GM23248 (cell line): ENCODE measurements at regions not wholly inside any gene's neighbourhood (a gene's known extent, or its start where the extent isn't known, plus 50 kb on each side); places are given as distances from the start of the nearest gene placed in this dataset.

Experiments used
- DNase-seq: peaks from one replicate; pipeline ENCODE4 v3.0.0-alpha.2; 2015
- H2AFZ ChIP-seq: fragments of 200-600 bp; sonication (generic); 2 replicates; pipeline ENCODE4 v1.6.1; 2016; ENCODE audit warnings: antibody characterized with exemption
- H3F3A ChIP-seq: fragments of 200-600 bp; sonication (generic); 2 replicates; pipeline ENCODE4 v1.6.1; 2016; ENCODE audit warnings: mild to moderate bottlenecking, antibody characterized with exemption, mixed run types; ENCODE audit not compliant: insufficient read depth
- H3K27ac ChIP-seq: fragments of 200-600 bp; sonication (generic); 2 replicates; pipeline ENCODE4 v1.5.1; 2016; ENCODE audit warnings: mild to moderate bottlenecking
- H3K27me3 ChIP-seq: fragments of 200-600 bp; sonication (generic); replicated peaks from 2 replicates; pipeline ENCODE4 v1.6.1; 2016; ENCODE audit warnings: mild to moderate bottlenecking; ENCODE audit not compliant: insufficient read depth
- H3K36me3 ChIP-seq: fragments of 200-600 bp; sonication (generic); 2 replicates; pipeline ENCODE4 v1.6.1; 2016; ENCODE audit warnings: low read depth, mild to moderate bottlenecking
- H3K4me1 ChIP-seq: fragments of 200-600 bp; sonication (generic); 2 replicates; pipeline ENCODE4 v1.6.1; 2016; ENCODE audit warnings: mild to moderate bottlenecking; ENCODE audit not compliant: insufficient read depth
- H3K4me2 ChIP-seq: fragments of 200-600 bp; sonication (generic); one replicate; pipeline ENCODE4 v1.6.1; 2016; ENCODE audit warnings: mild to moderate bottlenecking; ENCODE audit not compliant: unreplicated experiment
- H3K4me3 ChIP-seq: fragments of 200-600 bp; sonication (generic); 2 replicates; pipeline ENCODE4 v1.5.1; 2016; ENCODE audit warnings: mild to moderate bottlenecking
- H3K79me2 ChIP-seq: fragments of 200-600 bp; sonication (generic); 2 replicates; pipeline ENCODE4 v1.6.1; 2016; ENCODE audit warnings: mild to moderate bottlenecking; ENCODE audit not compliant: insufficient read depth
- H3K9ac ChIP-seq: fragments of 200-600 bp; sonication (generic); 2 replicates; pipeline ENCODE4 v1.6.1; 2016; ENCODE audit warnings: mild to moderate bottlenecking
- H3K9me2 ChIP-seq: fragments of 200-600 bp; sonication (generic); 2 replicates; pipeline ENCODE4 v1.6.1; 2016; ENCODE audit warnings: mixed run types, mild to moderate bottlenecking, moderate library complexity; ENCODE audit not compliant: insufficient read depth
- H3K9me3 ChIP-seq: fragments of 200-600 bp; sonication (generic); one replicate; pipeline ENCODE4 v1.6.1; 2017; ENCODE audit warnings: low read depth
- H4K20me1 ChIP-seq: fragments of 200-600 bp; sonication (generic); 2 replicates; pipeline ENCODE4 v1.6.0; 2016; ENCODE audit not compliant: insufficient read depth
- EZH2 ChIP-seq: fragments of 200-600 bp; sonication (generic); IDR thresholded peaks from 2 replicates; pipeline ENCODE4 v1.6.1; 2018; ENCODE audit warnings: antibody characterized with exemption, mild to moderate bottlenecking; ENCODE audit not compliant: insufficient read depth, poor library complexity, severe bottlenecking
- EZH2phosphoT487 ChIP-seq: fragments of 200-600 bp; sonication (generic); IDR thresholded peaks from 2 replicates; pipeline ENCODE4 v1.6.1; 2018; ENCODE audit warnings: antibody characterized with exemption, moderate library complexity, mild to moderate bottlenecking, low read depth; ENCODE audit not compliant: insufficient read depth
- WGBS, 2 experiments: methylation state at CpG; one replicate each; pipeline ENCODE4 v1.1.6; 2015 to 2017; ENCODE audit warnings: low lambda C conversion rate in 2 of 2, low coverage in 1 of 2; ENCODE audit errors: missing lambda C conversion rate in 2 of 2; 5-methylcytosine and 5-hydroxymethylcytosine counted together
- in situ Hi-C: fragments of 300-500 bp; cut with MboI; formaldehyde crosslinking; loops from 2 replicates; pipeline ENCODE4 v1.15.0; 2020

DNA sequence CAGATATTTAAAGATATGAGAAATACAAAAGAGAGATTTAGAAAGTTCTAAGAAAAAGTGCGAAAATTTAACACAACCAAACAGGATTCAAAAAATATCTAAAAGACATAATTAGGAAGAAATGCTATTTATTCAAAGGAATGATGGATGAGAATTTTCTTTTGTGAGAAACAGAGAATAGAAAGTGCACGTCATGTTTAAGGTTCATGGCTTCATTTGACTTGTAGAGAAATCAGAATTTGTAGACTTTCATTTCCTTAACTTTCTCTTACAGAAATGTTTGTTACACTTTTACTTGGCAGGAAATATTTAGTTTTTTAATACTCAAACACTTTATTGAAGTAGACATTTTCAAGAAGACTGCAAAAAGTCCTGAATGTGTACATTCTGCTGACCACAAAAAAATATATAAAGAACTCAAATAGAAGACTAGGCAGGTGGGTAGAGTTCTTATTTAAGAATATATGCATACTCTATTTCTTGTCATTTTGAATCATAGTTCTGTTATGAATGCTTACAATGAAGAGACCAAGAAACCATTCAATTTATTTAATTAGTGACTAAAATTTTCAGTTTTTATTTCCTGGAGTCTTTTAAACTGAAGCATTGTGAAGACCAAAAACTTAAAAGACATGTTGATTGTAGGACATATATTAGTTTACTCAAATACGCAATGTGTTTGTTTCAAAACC, 710.5 kb upstream of the HS3ST5 start:
- no peaks in the 10 kb centered on the region for H4K20me1 ChIP-seq
- no peaks in the 10 kb centered on the region for H3K27me3 ChIP-seq
- H3K4me3 ChIP-seq: no peak overlapping the region
- H3K9ac ChIP-seq: no peak overlapping the region
- in situ Hi-C loops: no loop called here
- TF ChIP-seq EZH2 (no peak), EZH2phosphoT487 (no peak)
- no peak for DNase-seq
- no peaks in the 10 kb centered on the region for H3K9me3 ChIP-seq
- no peaks in the 10 kb centered on the region for H3K36me3 ChIP-seq
- H3F3A ChIP-seq: no peaks in the 10 kb centered on the region
- no peaks in the 10 kb centered on the region for H3K79me2 ChIP-seq
- H3K4me2 ChIP-seq: no peak overlapping the region
- H2AFZ ChIP-seq: no peak overlapping the region
- no peaks in the 10 kb centered on the region for H3K9me2 ChIP-seq
- WGBS, 2 experiments: 32 to 46% methylated on average over 3 of the region's 3 CpGs
- no peak overlapping the region for H3K27ac ChIP-seq
- H3K4me1 ChIP-seq: no peaks in the 10 kb centered on the region

DNA sequence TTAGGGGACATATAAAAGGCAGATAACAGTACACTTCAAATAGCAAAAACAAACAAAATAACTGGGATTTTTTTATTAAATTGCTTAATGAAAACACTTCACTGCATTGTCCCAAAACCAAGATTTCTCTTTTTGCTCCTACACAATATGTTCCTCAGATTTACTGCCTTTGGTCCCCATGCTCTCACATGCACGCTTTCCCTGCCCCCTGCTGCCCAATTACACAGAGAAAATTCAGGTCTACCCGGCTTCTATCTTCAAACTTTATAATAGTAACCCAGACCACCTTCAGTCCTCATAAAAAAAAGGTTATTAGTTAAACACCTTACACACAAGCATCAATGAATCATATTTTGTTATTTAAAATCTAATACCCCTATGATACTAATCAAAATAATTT, 673.8 kb upstream of the HS3ST5 start:
- 0 to 3% methylated on average over 2 of the region's 2 CpGs for WGBS, 2 experiments
- H2AFZ ChIP-seq: no peak overlapping the region
- no peaks in the 10 kb centered on the region for H3K79me2 ChIP-seq
- H4K20me1 ChIP-seq: no peaks in the 10 kb centered on the region
- TF ChIP-seq EZH2phosphoT487: no peak
- TF ChIP-seq EZH2: no peak
- no peaks in the 10 kb centered on the region for H3F3A ChIP-seq
- H3K9me3 ChIP-seq: no peaks in the 10 kb centered on the region
- H3K36me3 ChIP-seq: no peaks in the 10 kb centered on the region
- in situ Hi-C loops: no loop called here
- H3K9me2 ChIP-seq: no peaks in the 10 kb centered on the region
- H3K27me3 ChIP-seq: no peaks in the 10 kb centered on the region
- no peak overlapping the region for H3K4me2 ChIP-seq
- no peak overlapping the region for H3K27ac ChIP-seq
- no peak overlapping the region for H3K9ac ChIP-seq
- H3K4me1 ChIP-seq: no peaks in the 10 kb centered on the region
- no peak for DNase-seq
- H3K4me3 ChIP-seq: no peak overlapping the region

DNA sequence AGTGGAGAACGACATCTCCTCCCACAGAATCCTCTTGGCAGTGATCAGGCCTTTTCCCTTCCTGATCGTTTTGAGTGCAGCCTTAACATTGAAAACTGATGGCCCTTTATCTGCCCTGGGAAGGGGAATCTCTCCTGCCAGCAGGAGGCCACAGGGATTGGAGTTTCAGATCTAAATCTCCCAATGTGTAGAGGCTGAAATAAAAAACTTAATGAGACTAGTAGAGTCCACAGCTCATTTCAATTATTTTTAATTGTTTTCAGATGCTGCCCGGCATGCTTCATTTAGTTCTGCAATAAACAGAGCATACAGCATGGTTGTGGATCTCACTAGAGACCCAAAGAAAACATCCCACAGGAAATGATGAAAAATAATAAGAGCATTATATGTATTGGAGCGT, 662.2 kb upstream of the HS3ST5 start:
- no peaks in the 10 kb centered on the region for H3K27me3 ChIP-seq
- H3K4me3 ChIP-seq: no peak overlapping the region
- in situ Hi-C loops: no loop called here
- no peaks in the 10 kb centered on the region for H3K79me2 ChIP-seq
- no peak for DNase-seq
- H3K9ac ChIP-seq: no peak overlapping the region
- H3K9me3 ChIP-seq: no peaks in the 10 kb centered on the region
- no peaks in the 10 kb centered on the region for H3F3A ChIP-seq
- WGBS, 2 experiments: 1 to 3% methylated on average over 4 of the region's 4 CpGs
- no peak for TF ChIP-seq EZH2phosphoT487
- TF ChIP-seq EZH2: no peak
- no peaks in the 10 kb centered on the region for H3K4me1 ChIP-seq
- H2AFZ ChIP-seq: no peak overlapping the region
- no peaks in the 10 kb centered on the region for H4K20me1 ChIP-seq
- no peak overlapping the region for H3K4me2 ChIP-seq
- no peak overlapping the region for H3K27ac ChIP-seq
- H3K36me3 ChIP-seq: no peaks in the 10 kb centered on the region
- no peaks in the 10 kb centered on the region for H3K9me2 ChIP-seq

DNA sequence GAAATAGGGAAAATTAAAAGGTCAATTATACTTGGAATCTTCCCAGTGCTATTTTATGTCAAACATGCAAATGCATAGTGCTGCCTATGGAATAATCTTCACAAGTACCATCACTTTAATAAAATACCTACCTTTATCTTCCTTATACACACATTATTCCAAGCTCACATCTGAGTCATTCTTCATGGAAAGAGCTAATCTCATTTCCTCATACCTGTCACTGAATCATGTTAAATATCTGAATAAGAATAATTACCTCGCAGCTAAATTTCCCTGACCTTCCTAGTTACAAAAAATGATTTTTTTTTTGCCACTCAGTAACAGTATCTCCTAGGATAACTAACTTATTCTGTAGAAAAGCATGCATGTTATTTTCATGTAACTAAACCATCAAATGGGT, 661.4 kb upstream of the HS3ST5 start:
- DNase-seq: no peak
- no peak overlapping the region for H2AFZ ChIP-seq

DNA sequence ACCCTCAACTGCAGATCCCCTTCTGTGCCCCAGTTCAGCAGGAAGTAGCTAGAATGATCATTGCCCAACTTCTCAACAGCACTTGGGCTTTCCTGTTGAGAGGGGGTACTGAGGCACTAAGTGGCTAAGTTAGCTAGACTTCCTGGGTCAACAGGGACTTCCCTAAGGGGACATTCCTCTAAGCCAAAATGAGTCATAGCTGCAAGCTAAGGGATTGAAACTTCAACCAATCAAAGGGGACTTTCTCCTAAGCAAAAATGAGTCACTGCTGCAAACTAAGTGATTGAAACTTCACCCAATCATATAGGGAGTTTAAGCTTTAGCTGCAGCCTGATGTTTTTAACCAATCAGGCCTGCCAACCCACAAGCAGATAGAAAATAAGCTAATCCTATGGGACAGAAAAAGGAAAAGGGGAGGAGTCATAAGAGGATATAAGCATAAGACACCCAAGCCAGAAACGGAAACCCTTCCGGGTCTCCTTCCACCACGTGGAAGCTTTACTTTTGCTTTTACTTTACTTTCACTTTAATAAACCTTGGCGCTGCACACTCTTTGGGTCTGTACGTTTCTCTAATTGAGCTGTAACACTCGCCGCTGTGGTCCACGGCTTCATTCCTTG, 659.0 kb upstream of the HS3ST5 start:
- 60 to 63% methylated on average over 8 of the region's 8 CpGs for WGBS, 2 experiments
- H3K4me1 ChIP-seq: no peaks in the 10 kb centered on the region
- H3K4me2 ChIP-seq: no peak overlapping the region
- H3K9me3 ChIP-seq: no peaks in the 10 kb centered on the region
- no peaks in the 10 kb centered on the region for H3K36me3 ChIP-seq
- H3K9me2 ChIP-seq: no peaks in the 10 kb centered on the region
- H3K4me3 ChIP-seq: no peak overlapping the region
- in situ Hi-C loops: no loop called here
- no peaks in the 10 kb centered on the region for H3K79me2 ChIP-seq
- H4K20me1 ChIP-seq: no peaks in the 10 kb centered on the region
- TF ChIP-seq EZH2 (no peak), EZH2phosphoT487 (no peak)
- no peak overlapping the region for H3K27ac ChIP-seq
- H3F3A ChIP-seq: no peaks in the 10 kb centered on the region
- no peak for DNase-seq
- no peaks in the 10 kb centered on the region for H3K27me3 ChIP-seq
- H2AFZ ChIP-seq: no peak overlapping the region
- no peak overlapping the region for H3K9ac ChIP-seq

More for the DNA sequence above, 661.4 kb upstream of the HS3ST5 start:
- no peaks in the 10 kb centered on the region for H3K79me2 ChIP-seq
- no peak overlapping the region for H3K4me2 ChIP-seq
- H3K4me3 ChIP-seq: no peak overlapping the region
- in situ Hi-C loops: no loop called here
- no peaks in the 10 kb centered on the region for H3K9me3 ChIP-seq
- WGBS, 2 experiments: 0% methylated on average over 1 of the region's 1 CpG
- H3K27ac ChIP-seq: no peak overlapping the region
- no peaks in the 10 kb centered on the region for H4K20me1 ChIP-seq
- no peaks in the 10 kb centered on the region for H3K36me3 ChIP-seq
- TF ChIP-seq EZH2 (no peak), EZH2phosphoT487 (no peak)
- H3K9me2 ChIP-seq: no peaks in the 10 kb centered on the region
- no peak overlapping the region for H3K9ac ChIP-seq
- no peaks in the 10 kb centered on the region for H3F3A ChIP-seq
- H3K4me1 ChIP-seq: no peaks in the 10 kb centered on the region
- no peaks in the 10 kb centered on the region for H3K27me3 ChIP-seq
